ENCODE measurements at regions not wholly inside any gene's neighbourhood (a gene's known extent, or its start where the extent isn't known, plus 50 kb on each side); places are given as distances from the start of the nearest gene placed in this dataset.

- TF ChIP-seq CTCF (IDR thresholded peaks at IDR 0.05; ENCODE audit: insufficient read depth, low read length, poor library complexity, severe bottlenecking) (no peak), EZH2phosphoT487 (conservative IDR thresholded peaks at IDR 0.05; ENCODE audit: low read length) (no peak)
Observed at GRCh38 chr11:28584992-28585391, 476.8 kb downstream of the METTL15 start.

All from SU-DHL-6 (cell line).